K562 (cell line): ENCODE measurements at regions not wholly inside any gene's neighbourhood (a gene's known extent, or its start where the extent isn't known, plus 50 kb on each side); places are given as distances from the start of the nearest gene placed in this dataset.

ENCODE experiments used
- ATAC-seq: fragments of 200-7000 bp; cut with Tn5 transposase; 3 replicates; pipeline ENCODE4 v1.9.1; 2020; ENCODE audit warnings: moderate library complexity
- BruUV-seq: library from RNA; stranded (reverse); fragments of 400-500 nt; replicated peaks from 2 replicates; lab custom pipeline; 2021; lab: Mats Ljungman, UMichigan
- CTCF ChIA-PET: fragments of 300-600 bp; formaldehyde crosslinking; extraction: SDS; loops from one replicate; lab custom pipeline; 2021; ENCODE audit warnings: low intra/inter-chr PET ratio; lab: Yijun Ruan, JAX
- POLR2A ChIA-PET: fragments of 300-600, 350-650 bp; sonication (Branson Sonifier 250); formaldehyde crosslinking; extraction: SDS; loops from one replicate; lab custom pipeline; 2021; ENCODE audit warnings: antibody characterized with exemption, inconsistent platforms; lab: Yijun Ruan, JAX
- DNase-seq, 4 experiments: peaks; one replicate each; pipeline versions ENCODE4 v3.0.0 to v3.0.0-alpha.2; 2011 to 2018; ENCODE audit warnings: low spot score in 3 of 4, mixed read lengths in 3 of 4; ENCODE audit errors: extremely low read depth in 1 of 4
- FAIRE-seq: peaks from 2 replicates; lab custom pipeline; 2011; peaks lifted over from hg19 to GRCh38; lab: Jason Lieb, UNC
- H2AFZ ChIP-seq: 2 replicates; pipeline ENCODE4 v1.6.0; 2011; ENCODE audit warnings: low read depth, low read length, control low read depth, inconsistent platforms
- H3K27ac ChIP-seq: fragments of 200-600 bp; 3 replicates; pipeline ENCODE4 v1.8.0; 2011; ENCODE audit warnings: low read depth, mild to moderate bottlenecking, control low read depth, inconsistent platforms, low read length, moderate library complexity, mixed read lengths; ENCODE audit errors: extremely low read depth
- H3K27me3 ChIP-seq, 2 experiments: fragments of 300-600 bp in 1 of 2; 2 replicates in 1 of 2; 3 replicates in 1 of 2; pipeline versions ENCODE4 v1.6.0 to v1.8.0; 2011; ENCODE audit warnings: inconsistent platforms in 2 of 2, low read length in 2 of 2, mild to moderate bottlenecking in 1 of 2, mixed read lengths in 1 of 2, moderate library complexity in 1 of 2; ENCODE audit not compliant: control insufficient read depth in 2 of 2, insufficient read depth in 2 of 2
- H3K36me3 ChIP-seq: fragments of 300-600 bp; 3 replicates; pipeline ENCODE4 v1.8.0; 2011; ENCODE audit warnings: mild to moderate bottlenecking, low read length, inconsistent platforms; ENCODE audit not compliant: control insufficient read depth, insufficient read depth
- H3K4me1 ChIP-seq, 2 experiments: fragments of 200-600 bp in 1 of 2; replicated peaks in 1 of 2; 2 replicates in 1 of 2; 3 replicates in 1 of 2; pipeline versions ENCODE4 v1.5.1 to v1.8.0; 2011; ENCODE audit warnings: inconsistent platforms in 2 of 2, low read length in 2 of 2, mild to moderate bottlenecking in 1 of 2, mixed read lengths in 1 of 2, moderate library complexity in 1 of 2; ENCODE audit not compliant: control insufficient read depth in 2 of 2, insufficient read depth in 2 of 2
- H3K4me2 ChIP-seq: 2 replicates; pipeline ENCODE4 v1.6.1; 2011; ENCODE audit warnings: low read length, control low read depth, inconsistent platforms, mixed read lengths; ENCODE audit not compliant: insufficient read depth
- H3K4me3 ChIP-seq: fragments of 200-600 bp; sonication (generic), shearing (Covaris generic); 2 replicates; pipeline ENCODE4 v1.5.1; 2016; ENCODE audit warnings: control low read depth, inconsistent platforms
- H3K79me2 ChIP-seq: fragments of 200-600 bp; 3 replicates; pipeline ENCODE4 v1.8.0; 2011; ENCODE audit warnings: low read length, inconsistent platforms; ENCODE audit not compliant: control insufficient read depth, insufficient read depth
- H3K9ac ChIP-seq, 2 experiments: 2 replicates each; pipeline versions ENCODE4 v1.6.0 to v1.6.1; 2011; ENCODE audit warnings: low read depth in 2 of 2, low read length in 2 of 2, control low read depth in 1 of 2, inconsistent platforms in 1 of 2, mild to moderate bottlenecking in 1 of 2, mixed read lengths in 1 of 2; ENCODE audit not compliant: insufficient read depth in 1 of 2
- H3K9me1 ChIP-seq: one replicate; pipeline ENCODE4 v1.6.0; 2011; ENCODE audit warnings: inconsistent platforms, mild to moderate bottlenecking, low read length, moderate library complexity; ENCODE audit not compliant: control insufficient read depth, insufficient read depth
- H3K9me3 ChIP-seq: replicated peaks from 2 replicates; pipeline ENCODE4 v1.5.1; 2011; ENCODE audit warnings: low read depth, low read length, inconsistent platforms; ENCODE audit not compliant: control insufficient read depth, insufficient read depth
- H4K20me1 ChIP-seq: replicated peaks from 2 replicates; pipeline ENCODE4 v1.6.1; 2011; ENCODE audit warnings: low read length, inconsistent platforms, mixed read lengths; ENCODE audit not compliant: control insufficient read depth, insufficient read depth
- CBFB ChIP-seq: sonication (generic); formaldehyde crosslinking; IDR thresholded peaks from 2 replicates; pipeline ENCODE4 v1.4.0; 2020; ENCODE audit warnings: mild to moderate bottlenecking, missing genetic modification reagents
- CCAR2 ChIP-seq: fragments of 200-400 bp; formaldehyde crosslinking; IDR thresholded peaks from 2 replicates; pipeline ENCODE4 v1.6.1; 2017; ENCODE audit warnings: mild to moderate bottlenecking, low read depth, low read length
- E2F3 ChIP-seq: fragments of 250-450 bp; sonication (Bioruptor Pico); IDR thresholded peaks from 2 replicates; pipeline ENCODE4 v1.4.0; 2020; ENCODE audit warnings: mild to moderate bottlenecking
- MCM7 ChIP-seq, 2 experiments: fragments of 450-650 bp; IDR thresholded peaks; 2 replicates each; pipeline ENCODE4 v1.6.1; 2016 to 2018
- MTA3 ChIP-seq: fragments of 450-650 bp; formaldehyde crosslinking; IDR thresholded peaks from 2 replicates; pipeline ENCODE4 v1.6.1; 2017; ENCODE audit warnings: mild to moderate bottlenecking, borderline replicate concordance
- NFATC3 ChIP-seq: fragments of 450-650 bp; IDR thresholded peaks from 2 replicates; pipeline ENCODE4 v1.6.1; 2017; ENCODE audit warnings: mild to moderate bottlenecking
- TARDBP ChIP-seq: fragments of 450-650 bp; IDR thresholded peaks from 2 replicates; pipeline ENCODE4 v1.6.1; 2016
- ZBTB2 ChIP-seq: fragments of 450-650 bp; IDR thresholded peaks from 2 replicates; pipeline ENCODE4 v1.6.1; 2016; ENCODE audit warnings: antibody characterized with exemption
- ZEB2 ChIP-seq: fragments of 450-650 bp; IDR thresholded peaks from 2 replicates; pipeline ENCODE4 v1.6.1; 2016
- ZNF133 ChIP-seq: fragments of 250-450 bp; sonication (Bioruptor Pico); IDR thresholded peaks from 2 replicates; pipeline ENCODE4 v1.4.0; 2020; ENCODE audit warnings: mild to moderate bottlenecking
- WGBS: fragments of 100-300 bp; shearing (Covaris generic); methylation state at CpG from one replicate; pipeline ENCODE4 v1.1.6; 2016; ENCODE audit warnings: low coverage, mixed read lengths; ENCODE audit not compliant: insufficient coverage; ENCODE audit errors: missing lambda C conversion rate; 5-methylcytosine and 5-hydroxymethylcytosine counted together
- in situ Hi-C: fragments of 300-500 bp; cut with MboI; formaldehyde crosslinking; loops from 4 replicates; pipeline ENCODE4 v1.15.0; 2018; ENCODE audit warnings: inconsistent platforms, mixed read lengths
- intact Hi-C: fragments of 100-400 bp; cut with micrococcal nuclease; formaldehyde crosslinking; loops from 2 replicates; pipeline ENCODE4 v1.14.2; 2022

- no peaks in the 10 kb centered on the region for H3K27me3 ChIP-seq
- WGBS = 5% methylated on average over 1 of the region's 1 CpG
- H3K9me3 ChIP-seq = peaks cover 2% of the 10 kb centered on the region
- no peaks in the 10 kb centered on the region for H3K4me1 ChIP-seq
- H3K79me2 ChIP-seq = no peaks in the 10 kb centered on the region
- no peak overlapping the region for H3K4me3 ChIP-seq
- H3K4me2 ChIP-seq = no peak overlapping the region
- no peak for TF ChIP-seq CCAR2
- no peak for TF ChIP-seq ZBTB2
- TF ChIP-seq E2F3 = no peak
- no peak for TF ChIP-seq NFATC3
- no peak for TF ChIP-seq TARDBP
- TF ChIP-seq MTA3 = no peak
- TF ChIP-seq CBFB (CRISPR knock-in tag) = no peak
- TF ChIP-seq ZNF133 = no peak
- no peak for TF ChIP-seq MCM7 (IDR thresholded peaks at IDR 0.05)
- no peak for TF ChIP-seq ZEB2
- TF ChIP-seq, all 486 proteins: peak for 0
- DNase-seq (no peak), FAIRE-seq (no peak), ATAC-seq (no peak)
- Histone ChIP-seq H3K9ac (no peak overlapping the region), H3K36me3 (no peaks in the 10 kb centered on the region), H3K27ac (no peak overlapping the region), H2AFZ (no peak overlapping the region), H4K20me1 (no peaks in the 10 kb centered on the region), H3K9me1 (no peaks in the 10 kb centered on the region)
- CTCF ChIA-PET = no interaction called here
- no TSS peak for BruUV-seq
- in situ Hi-C loops (no loop called here), intact Hi-C loops (no loop called here)
- POLR2A ChIA-PET = no interaction called here
Measured at GRCh38 chr5:40150896-40151295, 528.8 kb upstream of the PTGER4 start.
